Adrenal gland (tissue), 5 donors: ENCODE measurements at regions not wholly inside any gene's neighbourhood (a gene's known extent, or its start where the extent isn't known, plus 50 kb on each side); places are given as distances from the start of the nearest gene placed in this dataset.

Experiments used
- POLR2A ChIP-seq, 2 donors: fragments of 450-650 bp; IDR thresholded peaks; one replicate each; pipeline ENCODE4 v1.6.1; 2017; ENCODE audit warnings: antibody characterized with exemption in 2 of 2, mild to moderate bottlenecking in 2 of 2, moderate library complexity in 1 of 2
- TF ChIP-seq, protein P1 (sequence below), 6 experiments: fragments of 450-650 bp in 4 of 6; fragments of 200-600 bp in 2 of 6; sonication (generic) in 1 of 6; IDR thresholded peaks; 1 replicate in 5 of 6; 2 replicates in 1 of 6; pipeline versions ENCODE4 v1.5.1 to v1.8.0; 2016 to 2021; ENCODE audit warnings: antibody characterized with exemption in 6 of 6, mild to moderate bottlenecking in 2 of 6, moderate library complexity in 1 of 6
- donor health status: DM: no; HTN: no; CAD: no.

DNA sequence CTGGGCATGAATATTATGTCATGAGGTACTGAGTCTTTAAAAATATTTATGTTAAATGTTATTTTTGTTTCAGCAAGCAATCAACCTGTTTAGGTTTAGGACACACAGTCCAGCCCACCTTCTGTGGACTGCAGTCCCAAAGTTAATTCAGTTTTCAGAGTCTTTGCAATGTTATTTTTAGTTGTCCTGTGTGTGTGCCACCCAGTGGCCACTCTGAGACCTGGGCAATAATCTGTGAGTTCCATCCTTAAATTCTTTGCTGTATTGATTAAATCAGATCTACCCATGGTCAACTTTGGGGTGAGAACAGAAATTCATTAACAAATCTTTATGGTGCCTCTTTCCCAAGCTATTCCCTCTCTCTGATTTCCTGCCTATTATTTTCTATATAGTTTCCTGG lies 415.1 kb downstream of the CCSER2 start:
- TF ChIP-seq, protein P1, sequence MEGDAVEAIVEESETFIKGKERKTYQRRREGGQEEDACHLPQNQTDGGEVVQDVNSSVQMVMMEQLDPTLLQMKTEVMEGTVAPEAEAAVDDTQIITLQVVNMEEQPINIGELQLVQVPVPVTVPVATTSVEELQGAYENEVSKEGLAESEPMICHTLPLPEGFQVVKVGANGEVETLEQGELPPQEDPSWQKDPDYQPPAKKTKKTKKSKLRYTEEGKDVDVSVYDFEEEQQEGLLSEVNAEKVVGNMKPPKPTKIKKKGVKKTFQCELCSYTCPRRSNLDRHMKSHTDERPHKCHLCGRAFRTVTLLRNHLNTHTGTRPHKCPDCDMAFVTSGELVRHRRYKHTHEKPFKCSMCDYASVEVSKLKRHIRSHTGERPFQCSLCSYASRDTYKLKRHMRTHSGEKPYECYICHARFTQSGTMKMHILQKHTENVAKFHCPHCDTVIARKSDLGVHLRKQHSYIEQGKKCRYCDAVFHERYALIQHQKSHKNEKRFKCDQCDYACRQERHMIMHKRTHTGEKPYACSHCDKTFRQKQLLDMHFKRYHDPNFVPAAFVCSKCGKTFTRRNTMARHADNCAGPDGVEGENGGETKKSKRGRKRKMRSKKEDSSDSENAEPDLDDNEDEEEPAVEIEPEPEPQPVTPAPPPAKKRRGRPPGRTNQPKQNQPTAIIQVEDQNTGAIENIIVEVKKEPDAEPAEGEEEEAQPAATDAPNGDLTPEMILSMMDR (IDR thresholded peaks at IDR 0.05): peak in 1 of 6 experiments; percentile 23
- no peak for TF ChIP-seq POLR2A (IDR thresholded peaks at IDR 0.05)
